ENCODE measurements at regions not wholly inside any gene's neighbourhood (a gene's known extent, or its start where the extent isn't known, plus 50 kb on each side); places are given as distances from the start of the nearest gene placed in this dataset.

DNA sequence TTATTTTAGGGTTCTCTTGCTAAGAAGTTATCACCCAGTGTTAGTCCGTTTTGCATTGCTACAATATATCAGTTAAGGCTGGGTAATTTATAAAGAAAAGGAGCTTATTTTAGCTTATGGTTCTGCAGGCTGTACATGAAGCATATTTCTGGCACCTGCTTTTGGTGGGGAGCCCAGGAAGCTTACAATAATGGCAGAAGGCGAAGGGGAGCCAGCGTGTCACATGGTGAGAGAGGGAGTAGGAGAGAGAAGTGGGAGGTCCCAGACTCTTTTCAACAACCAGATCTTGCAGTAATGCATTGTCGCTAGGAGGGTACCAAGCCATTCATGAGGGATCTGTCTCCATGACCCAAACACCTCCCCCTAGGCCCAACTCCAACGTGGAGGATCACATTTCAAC, 688.8 kb upstream of the PIK3C3 start (continued):
- TF ChIP-seq, protein P1, sequence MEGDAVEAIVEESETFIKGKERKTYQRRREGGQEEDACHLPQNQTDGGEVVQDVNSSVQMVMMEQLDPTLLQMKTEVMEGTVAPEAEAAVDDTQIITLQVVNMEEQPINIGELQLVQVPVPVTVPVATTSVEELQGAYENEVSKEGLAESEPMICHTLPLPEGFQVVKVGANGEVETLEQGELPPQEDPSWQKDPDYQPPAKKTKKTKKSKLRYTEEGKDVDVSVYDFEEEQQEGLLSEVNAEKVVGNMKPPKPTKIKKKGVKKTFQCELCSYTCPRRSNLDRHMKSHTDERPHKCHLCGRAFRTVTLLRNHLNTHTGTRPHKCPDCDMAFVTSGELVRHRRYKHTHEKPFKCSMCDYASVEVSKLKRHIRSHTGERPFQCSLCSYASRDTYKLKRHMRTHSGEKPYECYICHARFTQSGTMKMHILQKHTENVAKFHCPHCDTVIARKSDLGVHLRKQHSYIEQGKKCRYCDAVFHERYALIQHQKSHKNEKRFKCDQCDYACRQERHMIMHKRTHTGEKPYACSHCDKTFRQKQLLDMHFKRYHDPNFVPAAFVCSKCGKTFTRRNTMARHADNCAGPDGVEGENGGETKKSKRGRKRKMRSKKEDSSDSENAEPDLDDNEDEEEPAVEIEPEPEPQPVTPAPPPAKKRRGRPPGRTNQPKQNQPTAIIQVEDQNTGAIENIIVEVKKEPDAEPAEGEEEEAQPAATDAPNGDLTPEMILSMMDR (IDR thresholded peaks at IDR 0.05; ENCODE audit: control extremely low read depth in 1 of 3, insufficient read depth in 1 of 3, low read depth in 1 of 3, low read length in 3 of 3), result no peak
- no peak for TF ChIP-seq EGR1 (IDR thresholded peaks at IDR 0.05; ENCODE audit: borderline replicate concordance, low read depth, low read length)
- TF ChIP-seq SIX5 (IDR thresholded peaks at IDR 0.05; ENCODE audit: low read depth, low read length), result no peak
- TF ChIP-seq TCF12 (IDR thresholded peaks at IDR 0.05; ENCODE audit: low read depth, low read length), result no peak
- no peak for TF ChIP-seq NRF1 (IDR thresholded peaks at IDR 0.05; ENCODE audit: low read depth, low read length)
- TF ChIP-seq, protein P2, sequence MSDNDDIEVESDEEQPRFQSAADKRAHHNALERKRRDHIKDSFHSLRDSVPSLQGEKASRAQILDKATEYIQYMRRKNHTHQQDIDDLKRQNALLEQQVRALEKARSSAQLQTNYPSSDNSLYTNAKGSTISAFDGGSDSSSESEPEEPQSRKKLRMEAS (IDR thresholded peaks at IDR 0.05), result no peak

Data from H1 (cell line).